GM21367 (cell line): ENCODE measurements at regions not wholly inside any gene's neighbourhood (a gene's known extent, or its start where the extent isn't known, plus 50 kb on each side); places are given as distances from the start of the nearest gene placed in this dataset.
"Not testable (repeated sequence)": the region's sequence is repeated elsewhere in the genome, so short reads cannot be mapped to it uniquely, and the experiment has no call there.

Experiments
- ATAC-seq: cut with Tn5 transposase; IDR thresholded peaks from one replicate; pipeline ENCODE4 v1.9.1; 2021; ENCODE audit not compliant: unreplicated experiment

DNA sequence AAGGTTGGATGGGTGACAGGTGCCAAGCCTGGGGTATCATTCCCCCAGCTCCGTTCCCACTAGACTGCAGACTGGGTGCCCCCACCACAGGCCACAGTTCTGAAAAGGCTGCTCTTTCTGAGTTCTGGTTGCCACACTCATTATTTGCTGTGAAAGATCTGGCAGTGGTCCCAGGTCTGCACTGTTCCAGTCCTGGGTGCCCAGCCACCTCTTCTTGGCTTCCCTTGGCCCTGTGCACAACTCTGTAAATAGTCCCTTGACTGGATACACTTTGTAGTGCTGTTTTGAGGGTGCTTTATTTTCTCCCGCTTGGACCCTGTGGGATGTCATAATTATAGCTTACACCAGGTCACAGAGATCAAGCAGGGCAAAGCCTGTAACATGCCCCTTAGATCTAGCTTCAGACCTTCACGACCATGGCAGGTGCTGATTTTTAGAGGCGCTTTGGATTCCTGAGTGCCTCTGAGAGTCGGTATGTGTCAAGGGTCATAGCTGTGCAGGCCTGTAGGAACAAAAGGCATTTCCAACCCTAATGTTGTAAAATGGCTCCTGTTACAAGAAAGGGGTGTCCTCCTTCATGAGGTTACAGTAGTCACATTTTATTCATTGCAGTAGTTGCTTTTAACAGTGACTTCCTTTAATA is 344.9 kb downstream of the ICE1 start:
- ATAC-seq, result no peak

- no peak for ATAC-seq
Observed at GRCh38 chr5:5765066-5765850, 342.8 kb downstream of the ICE1 start.

GRCh38 chr5:5764246-5764645 is 341.8 kb downstream of the ICE1 start:
- ATAC-seq, result no peak

GRCh38 chr5:5756762-5757161 is 334.3 kb downstream of the ICE1 start:
- ATAC-seq, result no peak

GRCh38 chr5:5755888-5756287 is 333.4 kb downstream of the ICE1 start:
- ATAC-seq, result peak; percentile 46

- ATAC-seq, result peak; percentile 64
Observed at GRCh38 chr5:5752844-5753243, 330.4 kb downstream of the ICE1 start.

DNA sequence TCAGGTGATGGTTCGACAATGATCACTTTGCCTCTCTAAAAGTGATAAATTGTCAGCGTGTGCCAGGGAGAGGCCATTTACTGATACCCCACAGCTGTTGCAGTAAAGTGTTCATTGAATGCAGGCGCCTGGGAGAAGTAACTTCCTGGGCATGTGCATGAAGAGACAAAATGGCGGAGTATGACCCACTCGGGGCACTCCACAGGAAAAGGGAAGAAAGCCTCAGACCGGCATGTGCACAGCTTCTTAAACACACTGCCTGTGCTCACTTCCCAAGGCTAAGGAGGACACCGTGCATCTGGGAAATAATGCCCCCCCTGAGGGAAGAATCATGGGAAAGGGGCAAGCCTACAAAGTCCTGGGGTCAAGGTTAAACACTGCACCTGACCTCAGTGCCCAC is 329.5 kb downstream of the ICE1 start:
- ATAC-seq, result no peak

GRCh38 chr5:5751498-5751897 is 329.0 kb downstream of the ICE1 start:
- ATAC-seq, result peak; percentile 36

- no peak for ATAC-seq
Observed at GRCh38 chr5:5741418-5741817, 318.9 kb downstream of the ICE1 start.

GRCh38 chr5:5739490-5739945 is 317.0 kb downstream of the ICE1 start:
- peak; percentile 24 for ATAC-seq

DNA sequence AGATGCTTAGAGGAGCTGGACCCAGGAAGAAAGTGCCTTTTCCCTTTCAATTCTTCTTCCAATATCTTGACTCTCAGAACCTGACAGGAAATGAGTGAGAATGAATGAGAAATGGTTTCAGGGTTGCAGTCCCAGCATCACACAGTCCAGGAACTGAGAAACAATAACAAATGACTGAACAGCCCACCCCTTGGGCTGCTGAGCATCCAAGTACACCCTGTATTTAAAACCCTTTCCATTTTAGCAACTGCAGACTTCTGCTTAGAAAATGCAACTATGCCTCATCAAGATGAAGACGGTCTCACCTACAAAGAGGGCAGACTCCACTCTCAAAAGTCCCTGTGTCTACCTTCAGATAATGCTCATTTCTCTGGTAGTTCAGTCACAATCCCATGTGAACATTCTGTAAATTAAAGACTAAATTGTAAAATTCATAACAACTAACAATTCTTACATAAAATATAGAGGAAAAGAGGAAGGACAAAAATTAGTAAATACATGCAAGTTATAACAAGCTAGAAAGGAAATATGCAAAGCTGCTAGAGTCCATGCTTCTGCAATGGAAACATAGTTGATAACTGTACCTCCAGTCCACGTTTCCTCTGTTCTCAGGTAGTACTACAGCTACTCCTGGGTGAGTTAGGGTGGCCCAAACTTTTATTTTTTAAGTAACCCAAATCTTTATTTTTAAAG is 316.5 kb downstream of the ICE1 start:
- peak; percentile 76 for ATAC-seq

GRCh38 chr5:5736007-5736406 is 313.5 kb downstream of the ICE1 start:
- ATAC-seq, result no peak

DNA sequence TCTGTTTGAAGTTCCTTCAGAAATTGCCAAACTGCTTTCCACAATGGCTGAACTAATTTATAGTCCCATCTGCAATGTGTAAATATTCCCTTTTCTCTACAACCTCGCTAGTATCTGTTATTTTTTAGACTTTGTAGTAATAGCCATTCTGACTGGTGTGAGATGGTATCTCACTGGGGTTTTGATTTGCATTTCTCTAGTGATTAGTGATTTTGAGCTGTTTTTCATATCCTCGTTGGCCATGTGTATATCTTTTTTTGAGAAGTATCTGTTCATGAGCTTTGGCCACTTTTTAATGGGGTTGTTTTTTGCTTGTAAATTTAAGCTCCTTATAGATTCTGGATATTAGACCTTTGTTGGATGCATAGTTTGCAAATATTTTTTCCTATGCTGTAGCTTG is 310.6 kb downstream of the ICE1 start:
- not testable (repeated sequence) for ATAC-seq

GRCh38 chr5:5726401-5726800 is 303.9 kb downstream of the ICE1 start:
- no peak for ATAC-seq

GRCh38 chr5:5721881-5722280 is 299.4 kb downstream of the ICE1 start:
- no peak for ATAC-seq

GRCh38 chr5:5719292-5719691 is 296.8 kb downstream of the ICE1 start:
- no peak for ATAC-seq

GRCh38 chr5:5716665-5717064 is 294.2 kb downstream of the ICE1 start:
- no peak for ATAC-seq

GRCh38 chr5:5711592-5711991 is 289.1 kb downstream of the ICE1 start:
- no peak for ATAC-seq

DNA sequence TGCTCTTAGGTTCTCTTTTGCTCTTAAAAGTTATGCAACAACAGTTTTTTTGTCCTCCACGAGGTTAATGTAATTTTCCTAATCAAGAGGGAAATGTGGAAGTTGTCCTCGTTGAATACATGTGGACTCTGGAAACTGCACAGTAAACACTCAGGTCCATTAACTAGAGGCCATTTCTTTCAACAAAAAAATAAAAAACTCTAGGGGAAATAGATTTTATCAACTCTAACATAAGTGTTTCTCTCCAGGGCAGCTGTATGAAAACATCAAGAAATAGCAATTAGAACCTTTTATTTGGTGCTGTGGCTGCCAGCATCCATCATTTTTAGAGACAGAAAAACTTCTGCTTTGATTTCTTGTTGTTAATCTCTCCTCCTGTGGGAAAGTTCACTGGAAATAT is 288.6 kb downstream of the ICE1 start:
- ATAC-seq, result no peak

GRCh38 chr5:5710471-5710870 is 288.0 kb downstream of the ICE1 start:
- ATAC-seq, result no peak

GRCh38 chr5:5708367-5708919 is 286.0 kb downstream of the ICE1 start:
- ATAC-seq, result no peak

- no peak for ATAC-seq
Observed at GRCh38 chr5:5705010-5705409, 282.5 kb downstream of the ICE1 start.
